ENCODE measurements at regions not wholly inside any gene's neighbourhood (a gene's known extent, or its start where the extent isn't known, plus 50 kb on each side); places are given as distances from the start of the nearest gene placed in this dataset.

DNA sequence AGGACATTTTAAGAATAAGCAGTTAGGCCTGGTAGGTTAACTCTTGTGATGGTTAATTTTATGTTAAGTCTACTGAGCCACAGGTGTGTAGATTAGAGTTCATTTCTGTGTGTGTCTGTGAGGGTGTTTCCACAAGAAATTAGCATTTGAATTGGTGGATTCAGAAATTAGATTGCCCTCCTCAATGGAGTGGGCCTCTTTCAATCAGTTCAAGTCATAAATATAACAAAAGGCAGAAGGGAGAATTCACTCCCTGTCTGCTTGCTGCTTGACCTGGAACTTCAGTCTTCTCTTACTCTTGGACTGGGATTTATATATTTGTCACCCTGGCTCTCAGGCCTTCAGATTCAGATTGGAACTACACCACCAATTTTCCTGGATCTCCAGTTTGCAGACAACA lies 55.3 kb upstream of the POM121L12 start:
- ChIA-PET POLR2A (no interaction called here), CTCF (no interaction called here)
- H3K4me3 Mint-ChIP-seq (ENCODE audit: unreplicated experiment): no peak overlapping the region
- no peak overlapping the region for H3K4me3 ChIP-seq (ENCODE audit: low read depth, low read length)
- no peak for DNase-seq
- H3K27me3 ChIP-seq (replicated peaks; ENCODE audit: control insufficient read depth, insufficient read depth, low read length): no peaks in the 10 kb centered on the region
- TF ChIP-seq CTCF (IDR thresholded peaks at IDR 0.05; ENCODE audit: insufficient read depth in 1 of 2, low read depth in 1 of 2, low read length in 1 of 2, severe bottlenecking in 1 of 2, unreplicated experiment in 1 of 2): no peak
- no peaks in the 10 kb centered on the region for H3K4me1 ChIP-seq
- no peak overlapping the region for H3K27ac Mint-ChIP-seq (ENCODE audit: unreplicated experiment)
- H3K36me3 ChIP-seq (ENCODE audit: control insufficient read depth, insufficient read depth, low read length): no peaks in the 10 kb centered on the region
- no TSS peak for BruUV-seq (replicated peaks)
- H3K4me1 Mint-ChIP-seq (ENCODE audit: low read depth, unreplicated experiment): no peaks in the 10 kb centered on the region
- no peaks in the 10 kb centered on the region for H3K36me3 Mint-ChIP-seq (ENCODE audit: insufficient read depth, unreplicated experiment)
- intact Hi-C loops (cut with micrococcal nuclease; ENCODE audit: unreplicated experiment): no loop called here
- H3K9me3 Mint-ChIP-seq (ENCODE audit: unreplicated experiment): peaks cover 21% of the 10 kb centered on the region
- 0 out of 2 replicates have a peak, but pooled peaks cover 15% of the 10 kb centered on the region for H3K9me3 ChIP-seq
- H3K27me3 Mint-ChIP-seq (ENCODE audit: insufficient read depth, unreplicated experiment): no peaks in the 10 kb centered on the region

DNA sequence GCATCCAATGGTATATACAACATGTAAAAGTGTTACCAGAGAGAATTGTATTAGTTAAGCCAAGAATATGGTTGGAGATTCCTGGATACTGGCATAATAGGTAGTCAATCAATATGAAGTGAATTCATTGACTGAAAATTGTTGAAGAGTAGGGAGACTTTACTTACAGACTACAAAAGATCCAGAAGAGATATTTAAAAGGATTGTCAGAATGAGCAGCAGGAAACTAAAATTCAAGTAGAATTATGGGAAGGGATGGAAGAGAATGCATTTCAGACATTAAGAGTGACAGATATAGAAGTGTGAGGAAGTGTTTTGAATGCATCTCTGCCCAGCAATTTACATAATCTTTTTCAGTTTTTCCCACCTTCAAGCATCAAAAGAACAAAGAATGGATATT lies 62.3 kb upstream of the POM121L12 start:
- no peaks in the 10 kb centered on the region for H3K36me3 Mint-ChIP-seq (ENCODE audit: insufficient read depth, unreplicated experiment)
- no peak overlapping the region for H3K4me3 Mint-ChIP-seq (ENCODE audit: unreplicated experiment)
- no peaks in the 10 kb centered on the region for H3K27me3 Mint-ChIP-seq (ENCODE audit: insufficient read depth, unreplicated experiment)
- POLR2A ChIA-PET: no interaction called here
- TF ChIP-seq CTCF (IDR thresholded peaks at IDR 0.05; ENCODE audit: insufficient read depth in 1 of 2, low read depth in 1 of 2, low read length in 1 of 2, severe bottlenecking in 1 of 2, unreplicated experiment in 1 of 2): no peak
- no peaks in the 10 kb centered on the region for H3K4me1 ChIP-seq
- H3K36me3 ChIP-seq (ENCODE audit: control insufficient read depth, insufficient read depth, low read length): no peaks in the 10 kb centered on the region
- DNase-seq: no peak
- no peaks in the 10 kb centered on the region for H3K27me3 ChIP-seq (replicated peaks; ENCODE audit: control insufficient read depth, insufficient read depth, low read length)
- H3K27ac Mint-ChIP-seq (ENCODE audit: unreplicated experiment): no peak overlapping the region
- H3K4me1 Mint-ChIP-seq (ENCODE audit: low read depth, unreplicated experiment): no peaks in the 10 kb centered on the region
- intact Hi-C loops (cut with micrococcal nuclease; ENCODE audit: unreplicated experiment): no loop called here
- CTCF ChIA-PET: no interaction called here
- no peaks in the 10 kb centered on the region for H3K9me3 Mint-ChIP-seq (ENCODE audit: unreplicated experiment)
- no peaks in the 10 kb centered on the region for H3K9me3 ChIP-seq
- BruUV-seq (replicated peaks): no TSS peak
- H3K4me3 ChIP-seq (ENCODE audit: low read depth, low read length): no peak overlapping the region

- Mint-ChIP-seq H3K27ac (ENCODE audit: unreplicated experiment) (no peak overlapping the region), H3K27me3 (ENCODE audit: insufficient read depth, unreplicated experiment) (no peaks in the 10 kb centered on the region), H3K9me3 (ENCODE audit: unreplicated experiment) (peaks cover 10% of the 10 kb centered on the region), H3K4me1 (ENCODE audit: low read depth, unreplicated experiment) (peaks cover 16% of the 10 kb centered on the region), H3K36me3 (ENCODE audit: insufficient read depth, unreplicated experiment) (no peaks in the 10 kb centered on the region), H3K4me3 (ENCODE audit: unreplicated experiment) (no peak overlapping the region)
- ChIA-PET POLR2A (no interaction called here), CTCF (no interaction called here)
- Histone ChIP-seq H3K9me3 (no peaks in the 10 kb centered on the region; the same call in 1 of the 2 replicates), H3K4me3 (ENCODE audit: low read depth, low read length) (no peak overlapping the region), H3K36me3 (ENCODE audit: control insufficient read depth, insufficient read depth, low read length) (no peaks in the 10 kb centered on the region), H3K4me1 (peaks cover 6% of the 10 kb centered on the region; the same call in 1 of the 2 replicates), H3K27me3 (replicated peaks; ENCODE audit: control insufficient read depth, insufficient read depth, low read length) (no peaks in the 10 kb centered on the region)
- TF ChIP-seq CTCF (IDR thresholded peaks at IDR 0.05; ENCODE audit: insufficient read depth in 1 of 2, low read depth in 1 of 2, low read length in 1 of 2, severe bottlenecking in 1 of 2, unreplicated experiment in 1 of 2): no peak
- intact Hi-C loops (cut with micrococcal nuclease; ENCODE audit: unreplicated experiment): no loop called here
- DNase-seq: no peak
- no TSS peak for BruUV-seq (replicated peaks)
Observed at GRCh38 chr7:52962402-52963076, 72.9 kb upstream of the POM121L12 start.

Measured in Caco-2 (cell line).